Mesenchymal stem cell (in vitro differentiated cells and primary cell): ENCODE measurements at regions not wholly inside any gene's neighbourhood (a gene's known extent, or its start where the extent isn't known, plus 50 kb on each side); places are given as distances from the start of the nearest gene placed in this dataset.

Experiments
- DNase-seq: peaks from one replicate; pipeline ENCODE4 v3.0.0-alpha.2; 2013
- H2AFZ ChIP-seq: one replicate; pipeline ENCODE4 v1.6.1; 2013; ENCODE audit warnings: low read depth, mild to moderate bottlenecking, control low read depth, inconsistent platforms, low read length, moderate library complexity
- H2AK5ac ChIP-seq: 2 replicates; pipeline ENCODE4 v1.6.1; 2013; ENCODE audit warnings: low read length, moderate library complexity, mild to moderate bottlenecking, inconsistent platforms; ENCODE audit not compliant: severe bottlenecking
- H2BK120ac ChIP-seq: one replicate; pipeline ENCODE4 v1.6.1; 2013; ENCODE audit warnings: low read depth, mild to moderate bottlenecking, inconsistent platforms, low read length, moderate library complexity
- H2BK12ac ChIP-seq, 2 experiments: one replicate each; pipeline ENCODE4 v1.6.1; 2013; ENCODE audit warnings: inconsistent platforms in 2 of 2, low read length in 2 of 2, mild to moderate bottlenecking in 2 of 2, moderate library complexity in 2 of 2, control low read depth in 1 of 2
- H2BK15ac ChIP-seq: one replicate; pipeline ENCODE4 v1.6.1; 2013; ENCODE audit warnings: mild to moderate bottlenecking, low read depth, inconsistent platforms; ENCODE audit not compliant: poor library complexity, severe bottlenecking
- H2BK5ac ChIP-seq: 2 replicates; pipeline ENCODE4 v1.6.1; 2013; ENCODE audit warnings: low read depth, mild to moderate bottlenecking, low read length, control low read depth, inconsistent platforms; ENCODE audit not compliant: poor library complexity, severe bottlenecking
- H3K14ac ChIP-seq, 2 experiments: one replicate each; pipeline ENCODE4 v1.6.1; 2013; ENCODE audit warnings: inconsistent platforms in 2 of 2, low read length in 2 of 2, control low read depth in 1 of 2, mild to moderate bottlenecking in 1 of 2, moderate library complexity in 1 of 2
- H3K18ac ChIP-seq, 2 experiments: one replicate each; pipeline ENCODE4 v1.6.1; 2013; ENCODE audit warnings: inconsistent platforms in 2 of 2, low read length in 2 of 2, control low read depth in 1 of 2, low read depth in 1 of 2, mild to moderate bottlenecking in 1 of 2
- H3K23ac ChIP-seq, 2 experiments: one replicate each; pipeline ENCODE4 v1.6.1; 2013; ENCODE audit warnings: inconsistent platforms in 2 of 2, low read length in 2 of 2, mild to moderate bottlenecking in 2 of 2, moderate library complexity in 2 of 2, control low read depth in 1 of 2
- H3K27ac ChIP-seq: 2 replicates; pipeline ENCODE4 v1.5.1; 2013; ENCODE audit warnings: mild to moderate bottlenecking, moderate library complexity, low read length, control low read depth, inconsistent platforms; ENCODE audit not compliant: poor library complexity, severe bottlenecking
- H3K27me3 ChIP-seq, 2 experiments: 2 replicates each; pipeline versions ENCODE4 v1.6.1 to v1.7.0; 2013; ENCODE audit warnings: low read length in 2 of 2, mild to moderate bottlenecking in 2 of 2, moderate library complexity in 2 of 2, control low read depth in 1 of 2, inconsistent platforms in 1 of 2; ENCODE audit not compliant: control insufficient read depth in 1 of 2, insufficient read depth in 1 of 2
- H3K36me3 ChIP-seq, 2 experiments: 2 replicates each; pipeline versions ENCODE4 v1.6.1 to v1.7.0; 2013; ENCODE audit warnings: low read length in 2 of 2, control low read depth in 1 of 2, inconsistent platforms in 1 of 2, low read depth in 1 of 2, mild to moderate bottlenecking in 1 of 2; ENCODE audit not compliant: insufficient read depth in 2 of 2, control insufficient read depth in 1 of 2
- H3K4ac ChIP-seq, 2 experiments: one replicate each; pipeline ENCODE4 v1.6.1; 2013; ENCODE audit warnings: inconsistent platforms in 2 of 2, low read length in 2 of 2, mild to moderate bottlenecking in 2 of 2, moderate library complexity in 2 of 2, control low read depth in 1 of 2, low read depth in 1 of 2
- H3K4me1 ChIP-seq: 2 replicates; pipeline ENCODE4 v1.6.1; 2013; ENCODE audit warnings: low read depth, low read length, control low read depth; ENCODE audit not compliant: control insufficient read depth, insufficient read depth
- H3K4me2 ChIP-seq: 2 replicates; pipeline ENCODE4 v1.6.1; 2013; ENCODE audit warnings: low read length, mild to moderate bottlenecking, inconsistent platforms; ENCODE audit not compliant: poor library complexity, severe bottlenecking
- H3K4me3 ChIP-seq, 2 experiments: 2 replicates each; pipeline versions ENCODE4 v1.5.1 to v1.7.0; 2013; ENCODE audit warnings: low read length in 2 of 2, mild to moderate bottlenecking in 2 of 2, control low read depth in 1 of 2, low read depth in 1 of 2; ENCODE audit not compliant: insufficient read depth in 1 of 2
- H3K79me1 ChIP-seq: replicated peaks from 2 replicates; pipeline ENCODE4 v1.6.1; 2013; ENCODE audit warnings: mild to moderate bottlenecking, control low read depth, low read length, inconsistent platforms; ENCODE audit not compliant: poor library complexity, severe bottlenecking
- H3K9ac ChIP-seq: 2 replicates; pipeline ENCODE4 v1.7.0; 2013; ENCODE audit warnings: mild to moderate bottlenecking, low read length, moderate library complexity
- H3K9me3 ChIP-seq: 2 replicates; pipeline ENCODE4 v1.7.0; 2013; ENCODE audit warnings: mild to moderate bottlenecking, low read length; ENCODE audit not compliant: control insufficient read depth
- H4K8ac ChIP-seq: one replicate; pipeline ENCODE4 v1.6.1; 2013; ENCODE audit warnings: inconsistent platforms, mild to moderate bottlenecking, low read length, moderate library complexity
- H4K91ac ChIP-seq: one replicate; pipeline ENCODE4 v1.6.1; 2013; ENCODE audit warnings: mild to moderate bottlenecking, low read length, inconsistent platforms
- WGBS: methylation state at CpG from one replicate; pipeline ENCODE4 v1.1.7; 2013; ENCODE audit warnings: mixed read lengths; 5-methylcytosine and 5-hydroxymethylcytosine counted together

DNA sequence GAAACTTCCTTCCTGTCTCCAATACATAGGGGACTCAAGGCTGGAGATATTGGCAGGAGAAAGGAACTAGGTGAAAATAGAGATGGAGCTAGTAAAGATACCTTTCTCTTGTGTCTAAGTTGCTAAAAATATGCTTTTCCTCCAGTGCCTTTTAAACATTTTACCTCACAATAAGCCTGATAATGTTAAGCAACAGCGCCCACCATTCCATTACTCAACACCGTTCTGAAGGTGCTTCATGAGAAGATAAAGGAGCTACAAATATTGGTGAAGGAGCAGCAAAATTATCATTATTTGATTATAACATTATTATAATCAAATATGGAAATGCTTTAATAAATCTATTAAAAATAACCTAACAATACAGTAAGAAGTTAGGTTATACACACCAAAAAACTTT, 83.6 kb upstream of the BARX2 start:
- no CpG with 5 or more reads among the region's 2 CpGs for WGBS

GRCh38 chr11:129291546-129291945, 84.1 kb upstream of the BARX2 start:
- no peak for DNase-seq

More for the DNA sequence above, 83.6 kb upstream of the BARX2 start:
- no peak for DNase-seq
- Histone ChIP-seq H2AK5ac (no peak overlapping the region), H3K4me2 (no peak overlapping the region), H3K4me1 (no peaks in the 10 kb centered on the region), H3K23ac (no peak overlapping the region), H3K14ac (no peak overlapping the region), H3K36me3 (no peaks in the 10 kb centered on the region), H2AFZ (no peak overlapping the region), H3K4ac (no peak overlapping the region), H4K8ac (no peak overlapping the region), H3K27ac (no peak overlapping the region), H3K18ac (no peak overlapping the region), H3K9ac (no peak overlapping the region), H2BK12ac (no peak overlapping the region), H2BK5ac (no peak overlapping the region), H4K91ac (no peak overlapping the region), H3K27me3 (peaks cover 6 to 14% of the 10 kb centered on the region in 2 experiments), H2BK15ac (no peak overlapping the region), H3K79me1 (no peaks in the 10 kb centered on the region), H3K4me3 (no peak overlapping the region), H3K9me3 (no peaks in the 10 kb centered on the region), H2BK120ac (no peak overlapping the region)

DNA sequence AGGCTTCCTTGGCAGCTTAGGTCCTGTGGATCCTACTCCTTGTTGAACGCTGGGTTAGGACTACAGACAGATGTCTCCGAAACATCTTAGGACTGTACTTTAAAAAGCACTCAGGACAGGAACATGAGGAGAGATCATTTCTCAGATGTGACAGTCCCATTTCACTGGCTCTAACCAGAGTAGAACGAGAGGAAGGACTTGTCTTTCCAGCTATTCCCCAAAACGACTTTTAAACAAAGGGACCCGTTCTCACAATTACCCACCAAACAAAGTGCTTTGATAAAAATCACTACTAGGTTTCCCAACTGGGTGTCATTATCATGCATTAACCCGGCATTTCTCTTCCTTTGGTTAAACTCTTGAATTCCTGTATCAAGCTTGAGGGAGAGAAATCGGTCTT, 84.7 kb upstream of the BARX2 start:
- no peak for DNase-seq

More at GRCh38 chr11:129291546-129291945, 84.1 kb upstream of the BARX2 start:
- no peak overlapping the region for H3K23ac ChIP-seq
- H3K4ac ChIP-seq, result no peak overlapping the region
- WGBS, result 84% methylated on average over 5 of the region's 5 CpGs
- H2BK12ac ChIP-seq, result no peak overlapping the region
- H3K36me3 ChIP-seq, result no peaks in the 10 kb centered on the region
- no peak overlapping the region for H3K14ac ChIP-seq
- no peak overlapping the region for H3K18ac ChIP-seq
- no peak overlapping the region for H2AK5ac ChIP-seq
- H3K9ac ChIP-seq, result no peak overlapping the region
- no peak overlapping the region for H2BK5ac ChIP-seq
- H4K8ac ChIP-seq, result no peak overlapping the region
- no peak overlapping the region for H3K27ac ChIP-seq
- no peak overlapping the region for H3K4me2 ChIP-seq
- H2BK15ac ChIP-seq, result no peak overlapping the region
- no peak overlapping the region for H4K91ac ChIP-seq
- no peak overlapping the region for H3K4me3 ChIP-seq
- H3K4me1 ChIP-seq, result no peaks in the 10 kb centered on the region
- H3K9me3 ChIP-seq, result no peaks in the 10 kb centered on the region
- no peak overlapping the region for H2AFZ ChIP-seq
- peaks cover 4 to 20% of the 10 kb centered on the region in 2 experiments for H3K27me3 ChIP-seq
- no peak overlapping the region for H2BK120ac ChIP-seq
- H3K79me1 ChIP-seq, result no peaks in the 10 kb centered on the region

DNA sequence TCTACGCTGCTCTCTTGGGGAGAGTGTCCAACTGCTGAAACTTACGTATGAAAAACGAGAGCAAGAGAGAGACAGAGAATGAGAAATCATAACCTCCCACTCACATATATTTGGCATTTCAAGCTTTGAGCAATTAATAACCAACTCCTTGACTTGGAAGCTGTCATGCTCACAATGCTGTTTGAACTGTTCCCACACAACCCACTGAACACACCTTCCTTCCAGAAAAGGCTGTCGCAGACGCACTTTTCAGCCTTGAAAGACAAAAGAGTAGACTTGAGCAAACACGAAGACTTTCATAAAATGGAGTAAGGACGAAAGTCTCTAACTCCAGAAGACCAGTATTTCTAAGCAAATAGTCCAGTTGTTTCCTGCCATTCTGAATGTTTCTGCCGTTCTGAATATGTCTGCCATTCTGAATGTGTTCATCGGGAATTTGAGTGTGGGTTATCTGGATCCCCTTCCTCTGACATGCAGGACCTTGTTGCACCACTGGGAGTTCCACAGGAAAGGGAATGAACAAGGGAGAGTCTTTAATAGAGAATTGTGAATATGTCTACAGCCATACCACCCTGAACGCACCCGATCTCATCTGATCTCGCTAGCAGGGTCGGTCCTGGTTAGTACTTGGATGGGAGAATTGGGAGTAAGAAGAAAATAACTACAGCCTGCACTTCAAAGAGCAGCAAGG, 86.2 kb upstream of the BARX2 start:
- no peaks in the 10 kb centered on the region for H3K9me3 ChIP-seq
- no peak for DNase-seq
- no peak overlapping the region for H3K4me2 ChIP-seq
- H2AFZ ChIP-seq, result no peak overlapping the region
- no peaks in the 10 kb centered on the region for H3K36me3 ChIP-seq
- H2BK5ac ChIP-seq, result no peak overlapping the region
- H3K9ac ChIP-seq, result no peak overlapping the region
- H3K27me3 ChIP-seq, result peaks cover 4 to 21% of the 10 kb centered on the region in 2 experiments
- H2AK5ac ChIP-seq, result no peak overlapping the region
- no peak overlapping the region for H3K18ac ChIP-seq
- H3K14ac ChIP-seq, result no peak overlapping the region
- no peaks in the 10 kb centered on the region for H3K4me1 ChIP-seq
- H4K91ac ChIP-seq, result no peak overlapping the region
- no peak overlapping the region for H2BK120ac ChIP-seq
- no peak overlapping the region for H3K4me3 ChIP-seq
- H3K79me1 ChIP-seq, result no peaks in the 10 kb centered on the region
- no peak overlapping the region for H3K27ac ChIP-seq
- no peak overlapping the region for H3K23ac ChIP-seq
- H2BK12ac ChIP-seq, result no peak overlapping the region
- 96% methylated on average over 13 of the region's 13 CpGs for WGBS
- H4K8ac ChIP-seq, result no peak overlapping the region
- H2BK15ac ChIP-seq, result no peak overlapping the region
- no peak overlapping the region for H3K4ac ChIP-seq

More for the DNA sequence above, 84.7 kb upstream of the BARX2 start:
- H3K9ac ChIP-seq, result no peak overlapping the region
- H3K36me3 ChIP-seq, result no peaks in the 10 kb centered on the region
- H2BK15ac ChIP-seq, result no peak overlapping the region
- no peaks in the 10 kb centered on the region for H3K4me1 ChIP-seq
- H2AFZ ChIP-seq, result no peak overlapping the region
- no peak overlapping the region for H2BK5ac ChIP-seq
- no peak overlapping the region for H2BK120ac ChIP-seq
- no peak overlapping the region for H3K4me3 ChIP-seq
- H2AK5ac ChIP-seq, result no peak overlapping the region
- H3K14ac ChIP-seq, result no peak overlapping the region
- no peak overlapping the region for H3K4me2 ChIP-seq
- H3K23ac ChIP-seq, result no peak overlapping the region
- 83% methylated on average over 7 of the region's 7 CpGs for WGBS
- H4K8ac ChIP-seq, result no peak overlapping the region
- no peak overlapping the region for H2BK12ac ChIP-seq
- H3K27ac ChIP-seq, result no peak overlapping the region
- H3K27me3 ChIP-seq, result peaks cover 4 to 21% of the 10 kb centered on the region in 2 experiments
- H3K18ac ChIP-seq, result no peak overlapping the region
- H3K79me1 ChIP-seq, result no peaks in the 10 kb centered on the region
- no peak overlapping the region for H4K91ac ChIP-seq
- no peak overlapping the region for H3K4ac ChIP-seq
- H3K9me3 ChIP-seq, result no peaks in the 10 kb centered on the region
